ENCODE measurements at regions not wholly inside any gene's neighbourhood (a gene's known extent, or its start where the extent isn't known, plus 50 kb on each side); places are given as distances from the start of the nearest gene placed in this dataset.
"Not testable (repeated sequence)": the region's sequence is repeated elsewhere in the genome, so short reads cannot be mapped to it uniquely, and the experiment has no call there.

DNA sequence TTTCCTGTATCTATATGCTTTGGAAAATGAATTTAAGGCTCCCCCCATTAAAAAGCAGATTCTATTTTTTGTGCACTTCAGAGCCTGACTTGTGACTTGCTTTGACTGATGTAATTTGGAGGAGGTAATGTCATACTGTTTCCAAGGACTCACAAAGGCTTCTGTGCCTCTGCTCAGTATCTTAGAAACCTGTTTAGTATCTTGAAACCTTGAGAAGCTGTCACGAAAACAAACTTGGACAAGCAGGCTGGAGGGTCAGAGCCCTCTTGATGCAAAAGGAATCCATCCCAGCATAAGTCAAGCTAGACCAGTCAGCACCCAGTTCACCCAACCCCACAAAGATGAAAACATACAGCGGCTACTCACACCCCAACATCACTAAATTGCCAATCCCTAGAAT, 560.0 kb upstream of the PCDH7 start:
- DNase-seq = no peak

DNA sequence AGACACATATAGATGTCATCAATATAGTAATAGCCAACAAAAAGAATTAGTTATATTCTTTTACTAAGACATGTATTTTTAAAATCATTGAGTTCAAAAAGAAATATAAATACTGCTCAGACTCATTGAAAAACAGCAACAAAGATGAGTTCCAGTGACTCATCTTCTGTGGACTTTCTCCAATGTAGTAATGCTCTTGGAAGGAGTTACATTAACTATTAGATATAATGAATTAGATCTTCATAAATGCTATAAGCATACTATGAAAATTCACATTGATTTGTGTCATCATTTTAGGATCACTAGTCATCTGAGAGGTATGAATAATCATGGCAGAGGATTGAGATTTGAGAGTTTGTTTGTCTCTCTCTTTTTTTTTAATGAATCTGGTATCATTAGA, 547.8 kb upstream of the PCDH7 start:
- DNase-seq = no peak

DNA sequence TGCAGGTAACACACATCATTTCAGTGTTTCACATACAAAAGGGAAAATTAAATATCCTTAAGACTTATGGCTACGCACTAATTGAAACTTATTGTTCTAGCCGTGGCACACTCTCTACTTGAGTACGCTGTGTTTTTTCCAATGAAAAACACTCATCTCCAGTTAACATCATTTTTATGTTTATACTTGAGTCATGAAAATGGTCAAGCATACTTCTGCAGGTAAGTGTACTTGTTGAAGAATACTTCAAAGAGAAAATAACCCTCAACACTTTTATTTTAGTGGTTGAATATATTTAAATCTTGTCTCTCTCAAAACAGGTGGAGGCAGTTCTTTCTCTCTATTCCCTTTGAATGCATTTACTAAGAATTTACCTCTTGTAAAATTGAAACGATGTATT, 538.7 kb upstream of the PCDH7 start:
- no peak for DNase-seq

DNA sequence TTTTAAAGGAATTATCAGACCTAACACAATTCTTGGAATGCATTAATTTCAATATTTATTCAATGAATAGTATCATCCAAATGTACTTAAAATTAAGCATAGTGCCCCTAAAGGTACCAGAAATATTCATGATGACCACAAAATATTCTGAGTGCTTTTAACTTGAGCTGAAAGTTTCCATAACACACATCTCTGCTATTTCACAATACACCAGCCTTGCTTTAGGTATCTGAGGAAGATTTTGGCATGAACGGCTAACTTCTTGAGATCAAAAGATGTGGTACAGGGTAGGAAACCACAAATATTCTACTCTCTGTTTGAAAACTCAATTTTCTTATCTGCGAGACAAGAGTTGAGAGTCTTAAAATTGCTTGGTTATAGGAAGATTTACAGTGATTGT, 538.3 kb upstream of the PCDH7 start:
- no peak for DNase-seq

DNA sequence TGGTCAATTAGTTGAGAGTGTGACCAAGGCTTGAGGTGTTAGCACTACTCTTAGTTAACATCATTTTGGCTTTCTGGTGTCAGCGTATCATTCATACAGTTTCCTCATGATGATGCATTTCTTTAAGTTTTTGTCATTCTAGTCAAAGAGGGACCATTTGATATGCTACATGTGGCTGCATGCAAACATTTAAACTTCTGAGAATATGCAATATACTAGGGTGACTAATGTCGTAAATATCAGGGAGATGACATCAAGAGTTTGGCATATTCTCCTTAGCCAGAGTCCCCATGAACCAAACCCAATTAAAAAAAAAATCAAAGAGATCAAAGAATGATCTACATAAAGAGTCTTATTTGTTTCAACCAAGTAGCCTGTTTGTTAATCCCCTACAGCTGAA, 537.4 kb upstream of the PCDH7 start:
- DNase-seq = no peak

DNA sequence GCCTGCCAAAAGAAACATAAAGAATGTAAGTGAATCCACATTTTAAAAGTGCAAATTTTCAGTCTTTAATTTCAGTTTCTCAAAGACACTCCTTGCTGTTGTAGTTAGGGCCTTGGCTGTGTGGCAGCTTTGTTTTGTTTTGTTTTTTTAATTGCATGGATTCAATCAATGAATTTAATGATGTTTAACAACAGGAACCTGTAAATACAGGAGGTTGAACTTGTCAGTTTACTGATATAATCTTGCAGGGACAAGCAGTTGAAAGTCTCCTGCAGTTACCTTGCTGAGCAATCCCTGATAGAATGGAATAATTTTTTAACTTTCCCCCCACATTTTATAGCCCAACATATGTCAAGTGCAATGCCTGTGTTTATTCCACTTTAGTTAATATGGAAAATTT, 528.3 kb upstream of the PCDH7 start:
- no peak for DNase-seq

DNA sequence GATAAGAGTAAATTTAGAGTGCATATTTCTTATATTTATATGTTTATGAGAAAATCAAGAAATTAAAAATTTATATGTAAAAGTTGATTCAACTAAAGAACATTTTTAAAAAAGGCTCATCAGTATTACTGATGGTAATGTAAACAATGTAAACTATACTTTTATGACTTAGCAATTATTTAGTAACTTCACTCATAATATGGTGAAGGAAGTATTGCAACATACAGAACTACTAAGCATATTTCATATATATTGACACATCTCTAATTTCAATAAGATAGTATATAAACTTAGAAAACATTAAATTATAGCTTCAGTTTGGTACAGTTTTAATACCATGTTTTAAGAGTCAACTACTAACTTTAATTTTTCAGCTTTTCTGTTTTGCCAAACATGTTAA, 512.8 kb upstream of the PCDH7 start:
- DNase-seq = no peak

DNA sequence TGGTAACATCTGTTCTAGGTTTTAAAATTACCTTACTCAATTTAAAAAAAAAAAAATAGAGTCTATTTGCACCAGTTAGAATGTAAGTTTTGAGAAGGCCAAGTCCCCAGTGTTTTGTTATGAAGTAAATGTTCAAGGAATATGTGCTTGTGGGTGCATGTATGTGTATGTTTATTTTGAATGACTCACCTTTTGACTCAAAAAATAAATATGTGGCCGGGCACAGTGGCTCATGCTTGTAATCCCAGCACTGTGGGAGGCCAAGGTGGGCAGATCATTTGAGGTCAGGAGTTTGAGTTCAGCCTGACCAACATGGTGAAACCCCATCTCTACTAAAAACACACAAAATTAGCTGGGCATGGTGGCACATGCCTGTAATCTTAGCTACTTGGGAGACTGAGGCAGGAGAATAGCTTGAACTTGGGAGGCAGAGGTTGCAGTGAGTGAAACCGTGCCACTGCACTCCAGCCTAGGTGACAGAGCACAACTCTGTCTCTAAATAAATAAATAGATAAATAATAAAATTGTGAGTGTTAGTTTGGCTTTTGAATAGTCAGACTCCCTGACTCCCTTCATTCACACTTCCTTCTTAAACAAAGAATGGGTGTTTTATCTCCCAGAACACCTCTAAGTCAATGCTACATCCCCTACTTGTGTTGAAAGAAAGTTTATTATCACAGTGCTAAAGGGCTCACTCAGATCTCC, 511.3 kb upstream of the PCDH7 start:
- no peak for DNase-seq

DNA sequence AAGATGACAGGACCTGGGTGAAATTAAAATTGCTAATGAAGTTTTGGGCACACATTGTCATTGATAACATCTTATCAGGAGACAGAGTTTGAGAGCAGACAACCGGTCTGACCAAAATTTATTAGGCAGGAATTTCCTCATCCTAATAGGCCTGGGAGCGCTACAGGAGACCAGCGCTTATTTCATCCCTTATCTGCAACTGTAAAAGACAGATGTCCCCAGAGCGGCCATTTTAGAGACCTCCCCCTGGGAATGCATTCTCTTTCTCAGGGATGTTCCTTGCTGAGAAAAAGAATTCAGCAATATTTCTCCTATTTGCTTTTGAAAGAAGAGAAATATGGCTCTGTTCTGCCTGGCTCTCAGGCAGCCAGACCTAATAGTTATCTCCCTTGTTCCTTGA, 504.2 kb upstream of the PCDH7 start:
- DNase-seq = not testable (repeated sequence)

DNA sequence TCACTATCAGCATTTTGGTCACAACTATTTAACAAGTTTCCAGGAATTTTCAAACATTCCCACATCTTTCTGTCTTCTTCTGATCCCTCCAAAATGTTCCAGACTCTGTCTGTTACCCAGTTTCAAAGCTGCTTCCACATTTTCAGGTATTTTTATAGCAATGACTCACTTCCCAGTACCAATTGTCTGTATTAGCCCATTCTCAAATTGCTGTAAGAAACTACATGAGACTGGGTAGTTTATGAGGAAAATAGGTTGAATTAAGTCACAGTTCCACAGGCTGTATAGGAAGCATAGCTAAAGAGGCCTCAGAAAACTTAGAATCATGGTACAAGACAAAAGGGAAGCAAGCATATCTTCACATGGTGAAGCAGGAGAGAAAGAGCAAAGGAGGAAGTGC, 475.0 kb upstream of the PCDH7 start:
- no peak for DNase-seq

DNA sequence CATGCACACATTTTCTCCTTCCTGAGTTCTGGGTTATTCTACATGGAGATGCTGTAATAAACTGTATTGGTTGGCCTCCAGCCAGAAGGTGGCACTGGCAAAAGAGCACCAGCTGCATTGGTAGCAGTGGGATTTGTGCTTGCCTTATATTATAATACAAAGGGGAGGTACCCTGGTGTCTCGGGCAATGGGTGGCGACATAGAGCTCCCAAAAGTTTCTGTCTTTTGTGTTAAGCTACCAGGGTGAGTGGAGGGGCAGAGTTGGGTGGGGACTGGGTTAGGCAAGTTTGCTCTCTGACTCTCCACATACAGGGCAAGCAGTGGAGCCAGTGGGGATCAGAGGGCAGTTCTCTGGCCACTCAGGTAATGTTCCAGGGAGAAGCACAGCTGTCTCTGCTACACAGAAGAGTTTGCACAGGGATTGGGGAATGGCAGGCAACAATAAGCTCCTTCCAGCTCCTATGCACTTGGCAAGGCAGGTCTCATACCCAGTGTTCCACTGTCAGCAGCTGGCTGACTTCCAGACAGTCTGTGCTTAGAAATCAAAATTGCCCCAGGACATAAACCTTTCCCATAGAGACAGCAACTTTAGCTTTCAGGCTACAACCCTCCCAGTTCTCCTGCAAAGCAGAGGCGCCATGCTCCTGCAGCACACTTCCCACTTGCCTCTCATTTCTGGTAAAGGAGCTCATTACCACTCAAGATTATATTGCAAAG, 463.9 kb upstream of the PCDH7 start:
- DNase-seq = no peak

DNA sequence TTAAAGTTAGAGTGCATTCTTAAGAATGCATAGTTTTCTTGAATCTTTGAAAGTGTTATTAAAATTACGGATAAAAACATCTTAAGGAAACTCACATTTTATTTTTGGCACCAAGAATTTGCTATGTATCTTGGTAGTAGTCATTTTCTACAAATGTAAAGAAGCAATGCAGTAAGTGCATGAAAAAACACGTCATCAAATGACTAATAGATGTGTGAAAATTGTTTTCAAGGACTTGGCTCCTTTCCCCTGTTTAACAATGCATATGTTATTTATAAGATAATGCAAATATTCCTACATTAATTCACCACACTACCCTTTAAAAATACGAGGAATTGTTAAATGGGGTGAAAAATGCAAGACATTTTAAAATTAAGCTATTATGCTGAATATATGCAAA, 461.2 kb upstream of the PCDH7 start:
- no peak for DNase-seq

DNA sequence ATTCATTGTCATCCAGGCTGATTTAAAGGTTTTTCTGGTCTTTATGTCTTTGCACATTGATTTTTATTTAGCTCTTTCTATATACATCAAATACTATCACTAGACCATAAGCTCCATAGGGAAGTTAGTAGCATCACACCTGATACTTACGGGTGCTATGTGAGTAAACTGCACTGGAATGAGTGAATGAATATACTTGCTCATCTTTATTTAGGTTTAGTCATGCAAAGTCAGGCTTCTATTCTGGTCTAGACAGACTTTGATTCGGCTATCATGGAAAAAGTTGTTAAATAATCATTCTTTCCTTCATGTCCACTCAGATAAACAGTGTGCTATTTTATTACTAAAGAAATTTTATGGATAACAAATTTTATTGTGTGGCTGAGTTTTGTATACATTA, 457.8 kb upstream of the PCDH7 start:
- DNase-seq = no peak

DNA sequence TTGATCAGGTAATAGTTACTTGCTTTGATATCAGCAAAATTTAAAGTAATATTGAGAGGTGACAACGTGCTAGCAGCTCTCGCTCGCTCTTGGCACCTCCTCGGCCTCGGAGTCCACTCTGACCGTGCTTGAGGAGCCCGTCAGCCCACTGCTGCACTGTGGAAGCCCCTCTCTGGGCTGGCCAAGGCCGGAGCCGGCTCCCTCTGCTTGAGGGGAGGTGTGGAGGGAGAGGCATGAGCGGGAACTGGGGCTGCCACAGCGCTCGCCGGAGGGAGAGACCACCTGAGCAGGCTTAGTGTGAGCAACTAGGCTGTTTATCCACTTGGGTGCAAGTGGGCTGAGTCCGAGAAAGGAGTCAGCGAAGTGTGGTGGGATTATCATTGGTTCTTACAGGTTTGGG, 455.7 kb upstream of the PCDH7 start:
- DNase-seq = no peak

DNA sequence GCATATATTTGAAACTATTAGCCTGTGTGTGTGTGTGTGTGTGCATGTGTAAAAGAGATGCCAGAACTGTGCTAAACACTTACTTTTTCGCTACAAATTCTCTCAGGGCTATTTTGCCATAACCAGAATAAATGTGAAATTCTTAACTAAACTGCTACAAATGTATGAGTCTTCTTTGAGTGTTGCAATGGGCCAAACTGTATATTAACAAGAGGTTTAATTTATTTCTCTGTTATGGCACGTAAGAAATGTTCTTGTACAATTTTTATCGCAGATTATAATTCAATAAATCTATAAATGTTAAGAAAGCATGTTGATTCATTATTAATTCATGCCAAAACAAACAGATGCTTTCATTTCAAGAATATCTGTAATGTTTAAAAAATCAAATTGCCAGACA, 454.5 kb upstream of the PCDH7 start:
- DNase-seq = no peak

DNA sequence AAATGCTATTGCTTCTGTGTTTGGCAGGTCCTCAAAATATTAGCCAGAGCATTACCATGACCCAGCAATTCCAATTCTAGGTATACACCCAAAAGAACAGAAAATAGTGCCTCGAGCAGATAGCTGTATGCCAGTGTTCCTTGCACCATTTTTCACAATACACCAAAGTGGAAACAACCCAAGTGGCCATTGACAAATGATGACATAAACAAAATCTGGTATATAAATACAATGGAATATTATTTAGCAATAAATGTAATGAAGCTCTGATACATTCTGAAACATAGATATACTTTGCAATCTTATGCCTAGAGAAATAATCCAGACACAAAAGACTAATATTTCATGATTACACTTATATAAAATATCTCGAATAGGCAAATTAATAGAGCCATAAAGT, 451.8 kb upstream of the PCDH7 start:
- no peak for DNase-seq

DNA sequence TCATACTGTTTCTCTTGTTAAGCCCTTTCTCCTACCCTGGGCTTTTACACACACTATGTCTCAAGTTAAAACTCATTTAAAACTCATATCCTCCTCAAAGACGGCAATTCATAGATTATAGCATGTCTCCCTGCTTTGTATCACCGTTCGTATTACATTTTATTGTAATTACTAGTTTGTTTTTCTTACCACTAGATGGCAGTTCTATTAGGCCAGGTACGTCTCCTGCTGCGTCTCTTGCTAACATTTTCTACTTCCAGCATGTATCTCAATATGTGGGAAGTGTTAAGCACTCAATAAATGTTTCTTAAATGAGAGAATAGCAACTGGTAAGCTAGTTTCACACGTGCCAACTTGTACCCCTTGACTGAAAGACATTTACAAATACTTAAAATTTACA, 450.3 kb upstream of the PCDH7 start:
- no peak for DNase-seq

DNA sequence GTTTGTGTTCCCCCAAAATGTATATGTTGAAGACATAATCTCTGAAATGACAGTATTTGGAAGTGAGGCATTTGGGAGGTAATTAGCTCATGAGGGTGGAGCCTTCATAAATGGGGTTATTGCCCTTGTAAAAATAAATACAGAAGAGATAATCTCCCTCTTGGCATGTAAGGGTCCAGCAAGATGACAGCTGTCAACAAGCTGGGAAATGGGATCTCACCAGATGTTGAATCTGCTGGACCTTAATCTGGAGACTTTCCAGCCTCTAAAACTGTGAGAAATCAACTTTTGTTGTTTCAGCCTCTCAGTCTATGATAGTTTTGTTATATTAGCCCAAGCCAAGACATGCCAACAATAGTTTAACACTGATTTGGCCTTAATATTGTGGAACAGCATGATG, 438.2 kb upstream of the PCDH7 start:
- no peak for DNase-seq

DNA sequence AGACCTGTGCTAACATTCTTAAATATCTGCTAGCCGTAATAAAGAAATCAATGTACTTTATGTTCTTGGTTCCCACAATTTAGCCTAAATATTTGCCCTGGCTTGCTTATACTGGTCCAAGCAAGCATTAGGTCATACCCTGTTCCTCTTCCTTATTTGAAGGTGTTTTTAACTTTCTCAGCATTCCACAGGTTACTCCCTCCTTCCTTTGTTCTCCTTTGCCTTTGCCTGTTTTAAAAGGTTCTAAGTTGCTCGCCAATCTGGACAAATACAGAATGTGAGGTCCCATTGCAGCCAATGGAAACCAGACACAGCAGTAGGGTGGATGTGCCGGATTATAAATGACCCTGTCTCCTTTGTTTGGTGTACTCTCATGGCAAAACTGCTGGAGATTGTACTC, 436.8 kb upstream of the PCDH7 start:
- no peak for DNase-seq

DNA sequence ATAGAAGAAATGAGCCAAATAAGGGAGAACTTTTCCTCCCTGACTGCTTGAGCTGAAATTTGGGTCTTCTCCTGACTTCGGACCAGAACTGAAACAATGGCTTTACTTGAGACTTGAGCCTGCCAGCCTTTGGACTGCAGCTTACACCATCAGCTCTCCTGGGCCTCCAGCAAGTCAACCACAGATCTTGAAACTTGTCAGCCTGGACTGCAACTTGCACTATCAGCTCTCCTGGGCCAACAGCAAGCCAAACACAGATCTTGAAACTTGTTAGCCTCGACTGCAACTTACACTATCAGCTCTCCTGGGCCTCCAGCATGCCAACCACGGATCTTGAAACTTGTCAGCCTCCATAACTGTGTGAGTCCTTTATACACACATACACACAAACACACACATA, 425.9 kb upstream of the PCDH7 start:
- DNase-seq = no peak

DNA sequence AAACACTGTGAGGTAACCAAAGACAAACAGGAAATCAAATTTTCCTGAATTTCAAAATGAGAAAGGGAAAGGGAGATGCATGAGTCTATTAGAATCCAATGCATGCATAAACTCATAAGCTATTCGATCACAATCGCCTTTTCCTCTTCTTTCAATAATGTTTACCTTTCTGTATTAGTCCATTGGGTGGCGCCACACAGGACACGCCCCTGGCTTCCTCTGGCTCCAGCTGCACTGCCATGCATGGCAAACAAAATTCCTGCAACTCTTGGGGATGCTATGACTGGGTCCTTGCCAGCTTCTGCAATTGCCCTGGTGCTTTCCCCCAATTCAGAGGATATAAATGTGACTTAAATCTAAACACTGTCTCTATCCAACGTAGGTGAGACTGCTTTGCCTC, 424.5 kb upstream of the PCDH7 start:
- DNase-seq = no peak

DNA sequence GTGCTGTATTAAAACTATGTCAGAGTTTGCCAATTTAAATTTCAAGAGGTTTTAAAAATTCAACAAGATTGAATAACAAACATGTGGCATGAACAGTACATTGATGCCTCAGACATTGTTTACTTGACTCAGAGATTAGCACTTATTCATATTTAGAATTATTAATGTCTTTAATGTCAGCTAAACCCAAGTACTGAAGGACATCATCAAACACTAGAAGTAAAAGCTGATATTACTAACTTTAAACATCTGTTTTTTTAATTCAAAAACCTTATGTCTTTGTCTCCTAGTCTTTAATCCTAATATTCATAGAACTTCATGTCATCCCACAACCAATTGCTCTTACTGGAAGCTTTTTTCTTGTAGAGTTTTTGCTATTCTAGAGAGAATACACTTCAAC, 406.2 kb upstream of the PCDH7 start:
- DNase-seq = no peak

DNA sequence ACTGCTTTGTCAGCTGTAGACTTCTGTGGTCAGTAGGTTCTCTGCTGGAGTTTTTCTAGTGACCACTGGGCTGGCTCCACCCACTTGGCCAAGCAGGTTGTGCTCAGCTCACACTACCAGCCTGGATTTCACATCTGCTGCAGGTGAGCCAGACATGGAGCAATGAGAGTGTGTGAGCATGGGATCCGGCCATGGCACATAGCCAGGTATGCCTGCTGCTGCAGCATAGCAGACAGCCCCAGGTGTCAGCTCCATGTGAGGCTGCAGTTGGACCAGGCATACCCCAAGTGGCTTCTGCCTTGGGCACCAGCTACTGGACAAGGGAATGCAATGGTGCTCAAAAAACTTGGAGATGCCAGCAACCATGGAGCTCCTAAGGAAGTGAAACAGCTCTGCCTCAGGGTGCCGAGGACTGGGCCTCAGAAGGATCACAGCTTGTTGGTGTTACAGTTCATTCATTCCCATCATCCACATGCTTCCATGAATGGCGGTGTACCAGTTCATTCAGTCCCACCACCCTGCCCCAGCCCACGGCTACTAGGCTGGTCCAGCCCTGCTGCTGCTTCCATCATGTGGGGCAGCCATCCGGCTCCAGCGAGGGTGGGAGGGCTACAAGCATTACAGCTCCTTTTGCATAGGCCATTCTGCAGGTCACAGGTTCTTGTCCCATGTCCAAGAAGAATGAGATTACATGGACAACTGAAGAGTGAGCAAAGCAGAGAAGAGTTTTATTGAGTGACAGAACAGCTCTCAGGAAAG, 389.1 kb upstream of the PCDH7 start:
- DNase-seq = no peak

DNA sequence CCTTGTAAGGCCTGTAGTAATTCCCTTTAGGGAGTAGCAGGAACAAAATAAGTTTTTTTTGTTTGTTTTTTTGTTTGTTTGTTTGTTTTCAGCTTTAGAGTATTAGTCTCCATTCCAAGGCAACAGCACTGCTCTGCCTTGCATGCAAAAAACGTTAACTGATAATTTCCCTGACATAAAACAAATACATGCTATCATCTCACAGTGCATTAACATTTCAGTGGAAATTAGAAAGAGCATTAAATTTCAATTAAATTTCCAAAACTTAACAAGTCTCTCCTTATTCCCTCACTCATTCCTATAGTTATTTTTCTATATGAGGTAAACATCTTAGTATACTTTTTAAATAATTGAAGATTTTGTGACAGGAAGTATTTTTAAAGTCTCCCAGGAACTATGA, 378.4 kb upstream of the PCDH7 start:
- no peak for DNase-seq
